ENCODE measurements at regions not wholly inside any gene's neighbourhood (a gene's known extent, or its start where the extent isn't known, plus 50 kb on each side); places are given as distances from the start of the nearest gene placed in this dataset.
"Not testable (repeated sequence)": the region's sequence is repeated elsewhere in the genome, so short reads cannot be mapped to it uniquely, and the experiment has no call there.

DNA sequence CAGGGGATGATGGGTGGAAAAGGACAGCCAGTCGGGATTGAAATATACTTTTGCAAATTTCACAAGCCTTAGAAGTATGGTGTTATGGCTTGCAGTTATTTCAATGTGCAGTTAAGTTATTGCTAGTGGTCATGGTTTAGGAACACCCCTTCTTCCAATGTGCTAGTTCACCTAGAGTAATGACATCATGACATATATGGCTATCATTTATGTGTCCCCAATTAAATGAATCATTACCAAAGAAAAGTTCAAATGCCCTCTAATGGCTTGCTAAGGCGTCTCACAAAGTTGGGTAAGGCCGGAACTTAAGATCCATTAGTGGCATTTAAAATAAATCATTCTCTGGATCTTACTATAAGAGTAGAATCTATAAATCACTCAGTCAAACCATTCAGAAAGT, 271.6 kb downstream of the SPRY2 start:
- WGBS (ENCODE audit: insufficient coverage, low coverage, low lambda C conversion rate, missing lambda C conversion rate) = 87% methylated on average over 3 of the region's 3 CpGs
- Histone ChIP-seq H3K4me3 (no peak overlapping the region), H3K9me3 (no peaks in the 10 kb centered on the region), H3K27me3 (no peaks in the 10 kb centered on the region), H3K36me3 (no peaks in the 10 kb centered on the region), H3K4me1 (peaks cover 0 to 7% (median 0%) of the 10 kb centered on the region in 4 donors), H3K27ac (no peak overlapping the region)
- ATAC-seq (no peak), DNase-seq (no peak)
- intact Hi-C loops (cut with DNase I) = no loop called here
- no peak for TF ChIP-seq POLR2A (IDR thresholded peaks at IDR 0.05)
- TF ChIP-seq, protein P1, sequence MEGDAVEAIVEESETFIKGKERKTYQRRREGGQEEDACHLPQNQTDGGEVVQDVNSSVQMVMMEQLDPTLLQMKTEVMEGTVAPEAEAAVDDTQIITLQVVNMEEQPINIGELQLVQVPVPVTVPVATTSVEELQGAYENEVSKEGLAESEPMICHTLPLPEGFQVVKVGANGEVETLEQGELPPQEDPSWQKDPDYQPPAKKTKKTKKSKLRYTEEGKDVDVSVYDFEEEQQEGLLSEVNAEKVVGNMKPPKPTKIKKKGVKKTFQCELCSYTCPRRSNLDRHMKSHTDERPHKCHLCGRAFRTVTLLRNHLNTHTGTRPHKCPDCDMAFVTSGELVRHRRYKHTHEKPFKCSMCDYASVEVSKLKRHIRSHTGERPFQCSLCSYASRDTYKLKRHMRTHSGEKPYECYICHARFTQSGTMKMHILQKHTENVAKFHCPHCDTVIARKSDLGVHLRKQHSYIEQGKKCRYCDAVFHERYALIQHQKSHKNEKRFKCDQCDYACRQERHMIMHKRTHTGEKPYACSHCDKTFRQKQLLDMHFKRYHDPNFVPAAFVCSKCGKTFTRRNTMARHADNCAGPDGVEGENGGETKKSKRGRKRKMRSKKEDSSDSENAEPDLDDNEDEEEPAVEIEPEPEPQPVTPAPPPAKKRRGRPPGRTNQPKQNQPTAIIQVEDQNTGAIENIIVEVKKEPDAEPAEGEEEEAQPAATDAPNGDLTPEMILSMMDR (IDR thresholded peaks at IDR 0.05) = no peak

DNA sequence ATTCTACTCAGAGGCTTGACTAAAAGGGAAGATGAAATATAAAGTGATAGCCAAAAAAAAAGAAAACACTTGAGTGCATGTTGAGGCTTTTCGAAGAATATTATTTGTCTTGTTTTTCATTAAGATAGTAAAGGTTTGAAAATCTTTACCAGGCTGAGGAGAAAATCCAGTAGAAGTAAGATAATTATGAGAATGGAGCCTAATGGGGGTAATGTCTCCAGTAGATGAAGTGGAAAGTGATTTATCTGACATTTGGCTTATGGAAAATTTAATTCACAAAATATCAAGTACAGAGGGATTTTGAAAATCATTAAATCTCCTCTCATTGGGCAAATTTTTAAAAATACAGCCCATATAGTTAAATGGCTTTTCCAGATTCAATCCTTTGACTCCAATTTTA, 274.9 kb downstream of the SPRY2 start:
- 82% methylated on average over 1 of the region's 1 CpG for WGBS (ENCODE audit: insufficient coverage, low coverage, low lambda C conversion rate, missing lambda C conversion rate)
- Histone ChIP-seq H3K4me3 (no peak overlapping the region), H3K36me3 (no peaks in the 10 kb centered on the region), H3K9me3 (no peaks in the 10 kb centered on the region), H3K27ac (no peak overlapping the region), H3K4me1 (no peaks in the 10 kb centered on the region), H3K27me3 (no peaks in the 10 kb centered on the region)
- ATAC-seq (no peak), DNase-seq (no peak)
- no peak for TF ChIP-seq POLR2A (IDR thresholded peaks at IDR 0.05)
- TF ChIP-seq, protein P1 (IDR thresholded peaks at IDR 0.05) = no peak
- intact Hi-C loops (cut with DNase I) = no loop called here

DNA sequence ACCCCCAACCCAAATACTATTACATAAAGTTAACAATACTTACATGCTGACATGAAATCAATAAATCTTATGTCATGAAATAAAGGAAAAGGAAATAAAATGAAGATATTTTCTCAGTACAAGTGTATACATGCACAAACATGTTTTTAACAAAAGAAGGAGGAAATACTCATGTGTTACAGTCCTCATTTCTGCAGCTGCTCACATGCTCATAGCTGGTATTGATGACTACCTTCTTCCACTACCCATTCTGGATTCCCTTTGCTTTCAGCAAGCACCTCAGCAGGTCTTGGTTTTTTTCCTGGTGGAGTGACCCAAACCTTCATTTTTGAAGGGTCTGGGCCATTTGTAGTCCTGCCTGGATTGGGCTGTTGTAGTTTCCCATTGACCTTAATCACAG, 278.5 kb downstream of the SPRY2 start:
- H3K27ac ChIP-seq; H3K9me3 ChIP-seq; H3K4me3 ChIP-seq; DNase-seq; H3K36me3 ChIP-seq; H3K4me1 ChIP-seq; intact Hi-C loops (cut with DNase I); ATAC-seq; H3K27me3 ChIP-seq: not testable (repeated sequence)

DNA sequence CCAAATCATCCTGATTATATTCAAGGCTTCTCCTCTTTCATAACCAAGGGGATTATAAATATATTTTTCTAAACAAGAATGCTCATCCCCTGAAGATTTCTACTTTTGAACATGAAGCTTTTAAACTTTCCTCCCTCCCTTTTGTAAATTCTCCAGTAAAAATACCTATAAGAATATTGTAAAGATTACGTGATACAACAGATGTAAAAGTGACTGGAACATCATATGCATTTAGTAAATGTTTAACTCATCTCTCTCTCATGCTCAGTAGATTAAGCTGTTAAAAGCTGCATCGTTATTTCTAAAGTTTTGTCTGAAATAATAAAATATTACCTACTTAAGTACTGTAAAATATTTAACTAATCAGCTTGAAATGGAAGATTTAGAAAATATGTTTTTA, 281.1 kb downstream of the SPRY2 start:
- 89% methylated on average over 2 of the region's 2 CpGs for WGBS (ENCODE audit: insufficient coverage, low coverage, low lambda C conversion rate, missing lambda C conversion rate)
- no peaks in the 10 kb centered on the region for H3K4me1 ChIP-seq
- no peak overlapping the region for H3K27ac ChIP-seq
- no peak for TF ChIP-seq POLR2A (IDR thresholded peaks at IDR 0.05)
- TF ChIP-seq, protein P1 (IDR thresholded peaks at IDR 0.05) = no peak
- no peak for ATAC-seq
- intact Hi-C loops (cut with DNase I) = no loop called here
- no peaks in the 10 kb centered on the region for H3K9me3 ChIP-seq
- H3K27me3 ChIP-seq = no peaks in the 10 kb centered on the region
- H3K4me3 ChIP-seq = no peak overlapping the region
- no peak for DNase-seq
- no peaks in the 10 kb centered on the region for H3K36me3 ChIP-seq

DNA sequence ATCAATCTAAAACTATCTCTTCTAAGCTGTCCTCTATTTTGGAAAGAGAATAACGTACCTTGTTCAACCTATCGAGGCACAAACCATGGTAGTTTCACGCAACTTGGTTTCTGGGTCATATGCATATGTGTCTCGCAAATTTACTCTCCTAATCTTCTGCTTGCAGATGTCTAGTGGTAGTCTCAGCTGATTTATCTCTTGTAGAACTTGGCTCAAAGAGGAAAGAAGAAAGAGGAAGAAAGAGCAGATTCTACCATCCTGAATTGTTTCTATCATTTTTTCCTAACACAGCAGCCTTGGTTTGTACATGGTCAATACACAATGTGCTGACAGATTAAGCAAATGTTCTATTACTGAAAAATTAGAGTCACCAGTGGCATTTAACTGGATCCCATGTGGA, 282.3 kb downstream of the SPRY2 start:
- no peaks in the 10 kb centered on the region for H3K27me3 ChIP-seq
- H3K4me1 ChIP-seq = no peaks in the 10 kb centered on the region
- no peaks in the 10 kb centered on the region for H3K9me3 ChIP-seq
- no peaks in the 10 kb centered on the region for H3K36me3 ChIP-seq
- DNase-seq (no peak), ATAC-seq (no peak)
- no peak overlapping the region for H3K27ac ChIP-seq
- TF ChIP-seq, protein P1 (IDR thresholded peaks at IDR 0.05) = no peak
- TF ChIP-seq POLR2A (IDR thresholded peaks at IDR 0.05) = no peak
- 94% methylated on average over 4 of the region's 4 CpGs for WGBS (ENCODE audit: insufficient coverage, low coverage, low lambda C conversion rate, missing lambda C conversion rate)
- intact Hi-C loops (cut with DNase I) = no loop called here
- no peak overlapping the region for H3K4me3 ChIP-seq
